ENCODE measurements at regions not wholly inside any gene's neighbourhood (a gene's known extent, or its start where the extent isn't known, plus 50 kb on each side); places are given as distances from the start of the nearest gene placed in this dataset.

- TF ChIP-seq CTCF (IDR thresholded peaks at IDR 0.05; ENCODE audit: low read depth, low read length) (no peak), POLR2A (IDR thresholded peaks at IDR 0.05; ENCODE audit: extremely low read depth, insufficient read length) (no peak)
- TF ChIP-seq, protein P1, sequence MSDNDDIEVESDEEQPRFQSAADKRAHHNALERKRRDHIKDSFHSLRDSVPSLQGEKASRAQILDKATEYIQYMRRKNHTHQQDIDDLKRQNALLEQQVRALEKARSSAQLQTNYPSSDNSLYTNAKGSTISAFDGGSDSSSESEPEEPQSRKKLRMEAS (IDR thresholded peaks at IDR 0.05; ENCODE audit: low read depth, low read length), result no peak
Measured at GRCh38 chr12:77237896-77238295, 172.5 kb upstream of the E2F7 start.
